ENCODE measurements at regions not wholly inside any gene's neighbourhood (a gene's known extent, or its start where the extent isn't known, plus 50 kb on each side); places are given as distances from the start of the nearest gene placed in this dataset.

DNA sequence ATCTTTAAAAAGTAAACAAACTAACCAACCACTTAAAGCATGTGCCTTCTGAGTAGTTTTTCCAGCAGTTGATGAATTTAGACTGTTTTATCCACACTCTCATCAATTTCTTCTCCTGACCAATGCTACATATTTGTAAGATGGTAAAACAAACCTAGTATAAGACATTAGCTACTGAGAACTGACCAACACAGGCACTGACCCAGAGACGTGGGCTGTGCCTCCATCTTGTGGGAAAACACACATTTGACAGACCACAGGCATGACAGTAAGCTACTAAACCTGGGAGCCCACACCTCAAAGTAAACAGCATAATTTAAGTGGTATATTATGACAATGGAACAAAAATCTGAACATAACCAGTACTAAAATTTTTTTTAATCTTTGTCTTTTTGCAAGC lies 121.4 kb upstream of the NRSN1 start:
- DNase-seq: no peak

DNA sequence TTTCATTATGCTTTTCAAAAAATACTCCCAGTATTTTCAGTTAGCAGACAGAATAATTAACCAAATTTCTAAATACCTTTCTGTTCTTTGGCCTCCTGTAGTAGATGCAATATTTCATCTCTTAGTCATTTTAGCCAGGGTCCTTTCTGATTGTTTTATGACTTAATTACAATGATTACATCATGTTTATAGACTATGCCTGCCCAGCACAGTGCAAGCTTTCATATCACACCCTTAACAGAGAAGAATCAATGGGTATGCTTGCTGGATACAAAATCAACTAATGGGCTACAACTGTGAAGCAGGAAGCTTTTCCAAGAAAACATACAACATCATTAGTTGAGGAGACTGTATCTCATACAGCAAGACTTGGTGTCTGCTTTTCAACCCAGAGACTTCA lies 119.8 kb upstream of the NRSN1 start:
- no peak for DNase-seq

DNA sequence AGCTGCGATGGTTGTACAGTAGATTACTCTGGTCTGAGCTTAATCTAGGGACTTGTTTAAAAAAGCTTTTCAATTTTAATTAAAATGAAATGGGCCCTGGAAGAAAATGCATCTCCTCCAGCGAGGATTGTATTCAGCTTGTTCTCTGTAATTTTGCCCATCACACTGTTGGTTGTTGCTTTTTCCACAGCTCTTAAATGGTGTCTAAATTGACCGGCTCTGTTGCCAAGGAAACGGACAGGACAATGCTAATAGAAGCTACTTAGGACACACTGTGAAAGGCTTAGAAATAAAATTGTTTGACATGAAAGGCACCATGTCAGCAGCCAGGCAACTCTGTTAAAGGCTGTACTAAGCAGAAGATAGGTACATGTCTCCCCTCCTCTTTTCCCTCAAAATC lies 116.7 kb upstream of the NRSN1 start:
- no peak for DNase-seq

DNA sequence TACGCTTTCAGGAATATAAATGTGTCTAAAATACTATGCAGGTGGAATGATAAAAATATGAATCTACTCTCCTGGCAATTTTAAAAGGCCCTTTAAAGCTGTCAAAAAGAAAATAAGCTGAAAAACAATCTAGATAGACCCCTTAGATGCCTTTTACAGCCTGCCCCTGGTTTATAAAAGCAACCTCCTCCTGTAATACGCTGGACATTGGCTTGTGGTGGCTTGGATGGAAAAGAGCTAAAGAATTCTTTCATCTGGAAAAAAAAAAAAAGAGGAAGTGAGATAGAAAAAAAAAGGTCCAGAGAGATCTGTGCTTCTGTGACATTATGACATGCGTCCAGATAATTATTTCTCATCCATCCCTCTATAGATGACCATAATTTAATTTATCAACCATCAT lies 115.9 kb upstream of the NRSN1 start:
- no peak for DNase-seq

GRCh38 chr6:24016286-24016685 lies 109.7 kb upstream of the NRSN1 start:
- DNase-seq: no peak

- no peak for DNase-seq
These were observed 109.2 kb upstream of the NRSN1 start for GRCh38 chr6:24016857-24017256.

GRCh38 chr6:24019393-24019792 lies 106.6 kb upstream of the NRSN1 start:
- no peak for DNase-seq

DNA sequence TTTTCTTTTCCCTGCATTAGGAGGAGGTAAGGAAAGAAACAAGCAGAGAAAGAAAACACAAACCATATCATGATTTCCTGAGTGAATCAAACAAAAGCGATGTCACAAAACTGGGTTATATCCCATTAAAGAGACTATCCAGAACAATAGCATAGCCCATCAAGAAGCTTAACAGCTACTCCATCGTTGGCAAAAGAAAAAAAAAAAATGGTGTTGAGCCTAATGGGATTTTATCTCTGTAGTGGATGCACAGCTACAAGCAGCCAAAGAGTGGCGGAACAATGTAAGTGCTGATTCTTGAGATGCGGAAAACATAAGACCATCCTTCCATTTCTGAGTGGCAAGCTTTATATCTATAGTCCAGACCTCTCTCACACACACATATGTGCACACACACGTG lies 106.2 kb upstream of the NRSN1 start:
- DNase-seq: no peak

- no peak for DNase-seq
These were observed 100.0 kb upstream of the NRSN1 start for GRCh38 chr6:24026050-24026449.

DNA sequence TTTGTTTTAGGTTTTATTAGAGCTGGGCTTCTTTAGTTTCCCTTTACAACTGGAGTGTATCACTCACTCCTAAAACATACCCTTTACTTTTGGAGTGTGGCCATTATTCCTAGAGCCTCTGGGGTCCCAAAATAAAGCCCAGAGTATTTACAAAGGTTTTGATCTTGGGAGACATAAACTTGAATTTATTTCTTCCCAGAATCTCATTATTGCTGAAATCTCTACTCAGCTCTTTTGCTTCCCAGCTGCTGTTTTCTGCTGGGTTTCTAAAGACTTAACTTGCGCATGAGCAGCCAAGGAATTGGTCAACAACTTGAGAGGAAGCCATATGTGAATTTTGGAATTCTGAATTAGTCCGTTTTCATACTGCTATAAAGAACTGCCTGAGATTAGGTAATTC lies 94.5 kb upstream of the NRSN1 start:
- DNase-seq: no peak

DNA sequence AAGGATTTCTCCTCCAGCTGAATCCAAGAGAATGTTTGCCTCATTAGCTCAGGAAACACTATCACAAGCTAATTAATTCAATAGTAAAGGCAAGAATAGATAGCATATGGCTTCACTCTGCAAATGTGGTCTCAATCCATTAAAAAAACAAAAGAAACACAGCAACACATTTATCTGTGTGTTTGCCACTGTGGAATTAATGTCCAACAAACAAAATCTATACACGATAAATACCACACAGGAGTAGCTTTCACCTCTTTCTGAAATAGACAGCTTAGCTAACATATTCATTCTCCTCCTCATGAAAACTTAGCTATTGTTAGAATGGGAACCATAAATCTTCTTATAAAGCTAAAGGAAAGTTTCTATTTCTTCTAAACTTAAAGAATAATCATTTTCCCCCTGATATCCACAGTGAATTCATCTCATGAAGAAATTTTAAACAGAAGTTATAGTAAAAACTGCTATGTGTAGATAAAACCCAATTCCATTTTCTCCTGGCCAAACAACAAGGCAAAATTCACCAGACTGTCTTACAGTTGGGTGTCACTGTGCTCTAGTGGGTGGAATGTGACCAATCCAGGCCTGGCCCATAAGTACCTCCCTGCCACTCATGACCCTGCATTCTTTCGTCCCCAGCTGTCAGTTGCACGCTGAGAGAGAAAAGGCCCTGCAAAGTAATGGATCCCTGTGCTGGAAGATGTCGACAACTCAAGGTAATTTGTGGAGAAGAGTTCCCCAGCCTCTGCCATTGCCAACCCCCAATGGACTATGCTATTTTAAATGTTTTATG lies 92.9 kb upstream of the NRSN1 start:
- DNase-seq: no peak

DNA sequence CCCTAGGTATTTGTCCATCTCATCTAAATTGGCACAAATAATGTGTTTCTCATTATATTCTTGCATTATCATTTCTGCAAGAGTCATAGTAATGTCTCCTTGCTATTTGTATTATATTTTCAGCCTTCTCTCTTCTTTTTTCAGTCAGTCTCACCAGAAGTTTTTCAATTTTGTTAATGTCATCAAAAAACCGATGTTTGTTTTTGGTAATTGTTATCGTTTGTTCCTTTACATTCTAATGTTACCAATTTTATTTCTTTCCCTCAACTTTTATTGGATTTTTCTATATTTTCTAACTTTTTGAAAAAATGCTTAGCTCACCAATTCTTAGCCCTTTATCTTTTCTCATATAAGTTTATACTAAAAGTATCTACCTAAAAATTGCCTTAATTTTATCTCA lies 82.2 kb upstream of the NRSN1 start:
- DNase-seq: no peak

DNA sequence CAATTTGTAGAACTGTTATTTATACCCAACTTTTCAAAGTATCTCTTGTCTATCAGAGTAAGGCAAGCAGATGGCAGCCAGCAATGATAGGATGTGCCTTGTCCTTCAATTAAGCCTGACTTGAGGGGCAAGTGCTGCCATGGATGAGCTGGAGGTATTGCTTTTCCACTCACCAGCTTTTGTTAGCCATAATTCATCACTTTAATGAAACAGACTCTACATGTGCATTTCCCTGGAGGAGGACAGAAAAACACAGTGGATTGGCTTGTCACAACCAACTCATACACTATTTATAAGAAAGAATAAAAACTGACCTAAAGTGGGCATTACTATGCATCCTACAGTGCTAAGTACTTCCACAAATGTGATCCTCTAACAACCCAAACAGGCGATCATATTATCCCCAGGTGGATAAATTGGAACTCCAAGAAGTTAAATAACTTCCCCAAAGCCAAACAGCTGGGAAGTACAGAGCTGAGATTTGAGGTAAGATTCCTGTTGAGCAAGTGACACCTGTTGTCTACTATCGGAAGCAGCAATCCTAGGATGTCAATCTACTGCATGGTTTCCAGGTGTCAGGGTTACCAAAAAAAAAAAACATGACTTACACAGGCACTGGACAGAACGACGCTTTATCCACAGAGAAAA lies 73.9 kb upstream of the NRSN1 start:
- DNase-seq: no peak

GRCh38 chr6:24052590-24052961 lies 73.4 kb upstream of the NRSN1 start:
- DNase-seq: no peak

DNA sequence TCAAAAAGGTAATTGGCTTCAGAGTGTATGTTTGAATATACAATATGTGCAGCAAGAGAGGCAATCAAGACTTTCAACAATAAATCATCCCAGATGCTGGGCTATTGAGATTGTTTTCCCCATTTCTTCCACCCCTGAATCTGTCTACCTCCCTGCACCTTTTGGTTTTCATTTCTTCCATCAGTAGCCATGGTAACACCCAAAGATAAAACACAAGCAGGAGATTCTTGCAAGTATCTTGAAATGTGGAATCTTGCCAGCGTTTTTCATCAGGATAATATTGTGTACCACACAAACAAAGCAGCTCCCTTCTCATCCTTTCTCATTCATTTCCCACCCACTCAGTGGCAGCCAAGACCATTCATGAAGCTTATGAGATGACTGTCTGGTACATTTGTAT lies 73.0 kb upstream of the NRSN1 start:
- no peak for DNase-seq

DNA sequence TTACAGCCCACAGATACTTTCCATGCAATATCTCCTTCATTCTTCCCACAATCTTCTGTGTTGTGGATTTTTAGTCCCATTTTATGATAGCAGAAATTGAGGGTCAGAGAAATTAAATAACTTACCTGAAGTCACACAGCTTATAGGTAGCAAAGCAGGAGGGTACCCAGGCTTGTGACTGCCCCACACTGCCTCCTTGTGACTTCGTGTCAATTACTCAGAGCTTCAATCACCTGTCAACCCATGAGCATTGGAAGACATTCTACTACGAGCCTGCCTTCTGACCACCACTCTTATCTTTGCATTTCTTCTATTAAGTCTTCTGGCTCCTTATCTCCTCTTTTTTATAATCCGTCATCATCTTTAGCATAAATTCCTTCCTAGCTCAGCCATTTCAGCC lies 71.6 kb upstream of the NRSN1 start:
- DNase-seq: no peak

- no peak for DNase-seq
These were observed 69.4 kb upstream of the NRSN1 start for GRCh38 chr6:24056567-24056966.

DNA sequence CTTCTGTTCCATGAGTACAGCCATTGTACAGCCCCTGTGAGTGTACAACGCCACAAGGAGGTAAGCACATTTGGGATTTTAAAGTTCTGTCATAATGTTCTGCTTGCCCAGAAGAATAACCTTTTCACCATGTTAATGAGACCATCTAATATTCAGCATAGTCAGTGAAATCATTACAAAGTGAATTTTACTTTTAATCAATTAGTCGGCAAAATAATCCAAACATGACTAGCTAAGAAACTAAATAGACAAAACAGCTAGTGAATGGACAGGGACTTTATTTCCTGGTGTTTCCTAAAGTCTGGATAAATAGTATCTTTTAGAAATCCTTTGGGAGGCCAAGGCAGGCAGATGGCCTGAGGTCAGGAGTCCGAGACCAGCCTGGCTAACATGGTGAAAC lies 69.0 kb upstream of the NRSN1 start:
- no peak for DNase-seq

- no peak for DNase-seq
These were observed 64.8 kb upstream of the NRSN1 start for GRCh38 chr6:24060982-24061754.

DNA sequence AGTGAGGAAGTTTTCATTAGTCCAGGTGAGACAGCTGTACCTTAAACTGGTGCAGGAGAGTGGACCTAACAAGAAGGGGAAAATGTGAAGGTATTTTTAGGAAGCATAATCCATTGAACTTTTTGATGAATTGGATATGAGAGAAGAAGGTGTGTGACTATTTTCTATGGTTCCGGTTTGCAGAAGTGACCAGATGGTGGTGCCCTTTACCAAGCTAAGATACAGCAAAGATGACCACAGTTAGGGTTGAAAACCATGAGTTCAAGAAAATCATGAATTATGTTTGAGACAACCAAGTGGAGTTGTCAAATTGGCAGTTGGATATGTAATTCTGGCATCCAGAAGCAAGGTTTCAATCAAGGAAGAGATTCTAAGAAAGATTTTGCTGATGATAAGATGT lies 61.9 kb upstream of the NRSN1 start:
- DNase-seq: no peak

DNA sequence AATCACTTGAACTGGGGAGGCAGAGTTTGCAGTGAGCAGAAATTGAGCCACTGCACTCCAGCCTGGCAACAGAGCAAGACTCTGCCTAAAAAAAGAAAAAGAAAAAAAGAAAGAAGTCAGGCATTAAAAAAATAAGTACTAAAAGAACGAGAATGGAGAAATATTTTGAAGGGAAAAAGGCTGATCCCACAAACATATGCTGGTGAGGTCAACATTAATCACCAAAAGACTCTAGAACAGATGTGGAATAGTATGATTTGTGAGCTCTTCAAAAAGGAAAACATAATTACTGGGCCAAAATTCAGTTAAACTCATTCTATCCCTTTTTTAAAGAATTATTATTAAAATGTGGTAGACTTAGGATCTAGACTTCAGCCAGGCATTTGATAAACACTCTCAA lies 61.2 kb upstream of the NRSN1 start:
- no peak for DNase-seq

- DNase-seq: no peak
These were observed 56.5 kb upstream of the NRSN1 start for GRCh38 chr6:24069526-24069925.

DNA sequence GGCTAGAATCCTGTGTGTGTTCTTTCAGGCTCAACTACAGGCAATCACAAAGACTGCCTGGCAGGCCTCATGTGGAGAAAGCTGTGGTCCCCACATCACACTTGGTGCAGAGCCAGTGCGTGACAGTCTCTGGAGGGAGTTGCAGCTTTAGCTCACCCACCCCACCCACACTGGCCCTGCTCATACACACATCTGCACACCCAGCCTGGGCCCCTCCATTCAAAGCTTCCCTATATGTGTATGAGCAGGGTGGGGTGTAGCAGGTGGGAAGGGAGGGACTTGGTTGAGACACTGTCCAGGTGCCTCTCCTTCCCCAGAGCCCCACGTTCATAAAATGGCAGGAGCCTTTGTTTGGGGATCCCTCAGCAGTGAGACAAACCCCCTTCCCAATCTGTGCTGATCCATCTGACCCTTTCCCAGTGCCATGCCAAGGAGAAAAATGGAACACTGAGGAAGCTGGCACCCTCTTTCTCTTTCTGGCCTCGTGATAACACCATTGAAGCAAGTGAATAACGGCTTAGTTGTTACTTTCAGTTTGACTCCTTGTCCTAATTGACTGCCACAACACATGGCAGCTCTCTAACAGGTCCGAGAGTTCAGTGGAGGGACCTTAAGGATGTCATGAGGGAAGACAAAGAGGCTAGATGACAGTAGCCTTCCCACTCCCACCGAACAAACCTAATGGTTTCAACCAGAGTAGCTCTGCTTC lies 53.8 kb upstream of the NRSN1 start:
- no peak for DNase-seq

GRCh38 chr6:24076011-24076410 lies 50.0 kb upstream of the NRSN1 start:
- no peak for DNase-seq

All from SHP77 treated with DMSO at 0.1 percent for 48 hours (cell line).